ENCODE measurements at regions not wholly inside any gene's neighbourhood (a gene's known extent, or its start where the extent isn't known, plus 50 kb on each side); places are given as distances from the start of the nearest gene placed in this dataset.

DNA sequence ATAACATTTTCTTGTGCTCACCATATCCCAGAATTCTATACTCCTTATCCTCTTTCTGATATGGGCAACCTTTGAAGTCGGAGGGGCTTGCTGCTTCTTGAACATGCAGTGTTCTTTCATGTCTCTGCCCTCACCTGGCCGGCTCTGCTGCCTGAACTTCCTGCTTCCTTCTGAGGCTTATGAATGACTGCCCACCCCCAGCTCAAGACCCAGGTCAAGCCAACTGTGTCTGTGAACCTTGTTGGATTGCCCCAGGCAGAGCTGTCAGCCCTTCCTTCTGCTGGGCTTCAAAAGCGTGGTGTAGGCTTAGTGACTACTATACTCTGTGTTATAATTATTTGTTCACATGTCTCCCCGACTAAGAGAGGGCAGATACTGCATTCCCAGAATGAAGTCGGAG, 506.5 kb downstream of the HS3ST4 start:
- Histone ChIP-seq H3K79me2 (ENCODE audit: control insufficient read depth, insufficient read depth, low read length) (no peaks in the 10 kb centered on the region), H2AFZ (ENCODE audit: low read length) (no peak overlapping the region), H3K4me3 (replicated peaks in 1 of 4; ENCODE audit: control extremely low read depth in 1 of 4, insufficient read depth in 1 of 4, low read depth in 3 of 4, low read length in 4 of 4) (no peak overlapping the region), H3K4me2 (ENCODE audit: extremely low read depth, insufficient read depth, low read length) (no peak overlapping the region), H3K27me3 (ENCODE audit: control insufficient read depth, insufficient read depth, low read length) (no peaks in the 10 kb centered on the region), H3K9ac (ENCODE audit: insufficient read depth, low read length) (no peak overlapping the region), H3K27ac (ENCODE audit: insufficient read depth, low read length) (no peak overlapping the region), H3K9me3 (ENCODE audit: control insufficient read depth, insufficient read depth, low read depth, low read length) (no peaks in the 10 kb centered on the region), H4K20me1 (ENCODE audit: control insufficient read depth, extremely low read depth, insufficient read depth, low read length) (no peaks in the 10 kb centered on the region), H3K36me3 (ENCODE audit: control insufficient read depth, insufficient read depth, low read length) (no peaks in the 10 kb centered on the region), H3K4me1 (ENCODE audit: control insufficient read depth, extremely low read depth, insufficient read depth, low read length) (no peaks in the 10 kb centered on the region)
- TF ChIP-seq EZH2 (IDR thresholded peaks at IDR 0.05; ENCODE audit: low read length, missing control alignments) (no peak), CTCF (conservative IDR thresholded peaks at IDR 0.05 in 1 of 2, IDR thresholded peaks at IDR 0.05 in 1 of 2; ENCODE audit: low read depth in 1 of 2, low read length in 2 of 2) (no peak)
- DNase-seq (ENCODE audit: low read depth in 2 of 2), result no peak

- no peak for TF ChIP-seq EZH2 (IDR thresholded peaks at IDR 0.05; ENCODE audit: low read length, missing control alignments)
- no peak for TF ChIP-seq CTCF (conservative IDR thresholded peaks at IDR 0.05 in 1 of 2, IDR thresholded peaks at IDR 0.05 in 1 of 2; ENCODE audit: low read depth in 1 of 2, low read length in 2 of 2)
- no peaks in the 10 kb centered on the region for H4K20me1 ChIP-seq (ENCODE audit: control insufficient read depth, extremely low read depth, insufficient read depth, low read length)
- no peak overlapping the region for H3K4me2 ChIP-seq (ENCODE audit: extremely low read depth, insufficient read depth, low read length)
- no peaks in the 10 kb centered on the region for H3K36me3 ChIP-seq (ENCODE audit: control insufficient read depth, insufficient read depth, low read length)
- H3K79me2 ChIP-seq (ENCODE audit: control insufficient read depth, insufficient read depth, low read length), result no peaks in the 10 kb centered on the region
- H3K9me3 ChIP-seq (ENCODE audit: control insufficient read depth, insufficient read depth, low read depth, low read length), result no peaks in the 10 kb centered on the region
- no peaks in the 10 kb centered on the region for H3K27me3 ChIP-seq (ENCODE audit: control insufficient read depth, insufficient read depth, low read length)
- DNase-seq (ENCODE audit: low read depth in 2 of 2), result no peak
- H2AFZ ChIP-seq (ENCODE audit: low read length), result no peak overlapping the region
- no peak overlapping the region for H3K27ac ChIP-seq (ENCODE audit: insufficient read depth, low read length)
- no peak overlapping the region for H3K4me3 ChIP-seq (replicated peaks in 1 of 4; ENCODE audit: control extremely low read depth in 1 of 4, insufficient read depth in 1 of 4, low read depth in 3 of 4, low read length in 4 of 4)
- no peaks in the 10 kb centered on the region for H3K4me1 ChIP-seq (ENCODE audit: control insufficient read depth, extremely low read depth, insufficient read depth, low read length)
- no peak overlapping the region for H3K9ac ChIP-seq (ENCODE audit: insufficient read depth, low read length)
Measured at GRCh38 chr16:26204138-26204537, 512.4 kb downstream of the HS3ST4 start.

GRCh38 chr16:26211542-26211941, 519.8 kb downstream of the HS3ST4 start:
- no peak overlapping the region for H3K4me2 ChIP-seq (ENCODE audit: extremely low read depth, insufficient read depth, low read length)
- no peaks in the 10 kb centered on the region for H3K36me3 ChIP-seq (ENCODE audit: control insufficient read depth, insufficient read depth, low read length)
- H3K79me2 ChIP-seq (ENCODE audit: control insufficient read depth, insufficient read depth, low read length), result no peaks in the 10 kb centered on the region
- H3K9ac ChIP-seq (ENCODE audit: insufficient read depth, low read length), result no peak overlapping the region
- H2AFZ ChIP-seq (ENCODE audit: low read length), result no peak overlapping the region
- TF ChIP-seq CTCF (conservative IDR thresholded peaks at IDR 0.05 in 1 of 2, IDR thresholded peaks at IDR 0.05 in 1 of 2; ENCODE audit: low read depth in 1 of 2, low read length in 2 of 2) (no peak), EZH2 (IDR thresholded peaks at IDR 0.05; ENCODE audit: low read length, missing control alignments) (no peak)
- no peaks in the 10 kb centered on the region for H3K27me3 ChIP-seq (ENCODE audit: control insufficient read depth, insufficient read depth, low read length)
- DNase-seq (ENCODE audit: low read depth in 2 of 2), result no peak
- H3K4me1 ChIP-seq (ENCODE audit: control insufficient read depth, extremely low read depth, insufficient read depth, low read length), result no peaks in the 10 kb centered on the region
- H4K20me1 ChIP-seq (ENCODE audit: control insufficient read depth, extremely low read depth, insufficient read depth, low read length), result no peaks in the 10 kb centered on the region
- H3K27ac ChIP-seq (ENCODE audit: insufficient read depth, low read length), result no peak overlapping the region
- H3K4me3 ChIP-seq (replicated peaks in 1 of 4; ENCODE audit: control extremely low read depth in 1 of 4, insufficient read depth in 1 of 4, low read depth in 3 of 4, low read length in 4 of 4), result no peak overlapping the region
- no peaks in the 10 kb centered on the region for H3K9me3 ChIP-seq (ENCODE audit: control insufficient read depth, insufficient read depth, low read depth, low read length)

Data from fibroblast of lung (primary cell).